ENCODE measurements at regions not wholly inside any gene's neighbourhood (a gene's known extent, or its start where the extent isn't known, plus 50 kb on each side); places are given as distances from the start of the nearest gene placed in this dataset.

GRCh38 chr4:42281324-42282020, 115.8 kb upstream of the SHISA3 start:
- Histone ChIP-seq H4K20me1 (ENCODE audit: insufficient read depth) (no peaks in the 10 kb centered on the region), H3K27ac (ENCODE audit: low read depth, low read length) (no peak overlapping the region), H3K36me3 (ENCODE audit: control insufficient read depth in 1 of 2, insufficient read depth in 2 of 2, low read length in 2 of 2) (no peaks in the 10 kb centered on the region), H3K79me2 (ENCODE audit: insufficient read depth, low read length) (no peaks in the 10 kb centered on the region), H3K4me3 (replicated peaks in 1 of 2; ENCODE audit: low read depth in 1 of 2, low read length in 2 of 2) (no peak overlapping the region; a peak in 1 of 4 replicates), H3K27me3 (ENCODE audit: insufficient read depth, low read length) (no peaks in the 10 kb centered on the region), H3K9me2 (ENCODE audit: insufficient read depth) (no peaks in the 10 kb centered on the region), H3K4me1 (ENCODE audit: control insufficient read depth in 1 of 2, insufficient read depth in 2 of 2, low read length in 2 of 2) (peaks cover 0 to 7% of the 10 kb centered on the region in 2 experiments; a peak in 1 of 4 replicates), H3K9me3 (ENCODE audit: control insufficient read depth in 1 of 2, insufficient read depth in 1 of 2, low read depth in 1 of 2, low read length in 2 of 2) (no peaks in the 10 kb centered on the region), H3K4me2 (ENCODE audit: low read length) (peak overlapping the region; percentile 34), H2AFZ (ENCODE audit: low read depth, low read length, poor library complexity, severe bottlenecking) (peak overlapping the region; percentile 91), H3K9ac (ENCODE audit: low read length) (no peak overlapping the region)
- no TSS peak for BruUV-seq (replicated peaks)
- RAD21 ChIA-PET (ENCODE audit: low non-redundant PET in 1 of 2, low total read pairs in 2 of 2, uncharacterized antibody in 2 of 2, unreplicated experiment in 2 of 2) = interaction anchor here in 1 of 2 experiments (1.4 kb wide), 1 partner anchor 238 kb away, joined by 7 read pairs; no protein-coding TSS in a partner anchor
- peak; percentile 43 for ATAC-seq
- TF ChIP-seq MAX (IDR thresholded peaks at IDR 0.05) (peak; percentile 16; the same call in 1 of the 2 replicates), CTCF (IDR thresholded peaks at IDR 0.05 in 2 of 3, conservative IDR thresholded peaks at IDR 0.05 in 1 of 3; ENCODE audit: borderline replicate concordance in 1 of 3, insufficient read depth in 1 of 3, low read depth in 2 of 3, low read length in 2 of 3) (no peak)
- intact Hi-C loops (cut with micrococcal nuclease) = loop anchor here (1.0 to 10.0 kb wide), 5 partner anchors 238 to 586 kb away; partner anchors contain the start of genes ATP8A1 and SLC30A9
- CTCF ChIA-PET = interaction anchor here (0.7 to 4.2 kb wide), 6 partner anchors 10 to 240 kb away, joined by 3 to 38 read pairs (median 4); no protein-coding TSS in a partner anchor
- DNase-seq (ENCODE audit: low read depth, low spot score) = no peak
- POLR2A ChIA-PET = no interaction called here

Measured in HCT116 (cell line).